Activated CD8-positive, alpha-beta memory T cell treated with anti-CD3 and anti-CD28 coated beads, Interleukin-2, amount 50 U/mL, for 24 hours (primary cell): ENCODE measurements at regions not wholly inside any gene's neighbourhood (a gene's known extent, or its start where the extent isn't known, plus 50 kb on each side); places are given as distances from the start of the nearest gene placed in this dataset.

Source experiments
- DNase-seq: peaks from one replicate; pipeline ENCODE4 v3.0.0-alpha.2; 2020; ENCODE audit errors: extremely low read depth

DNA sequence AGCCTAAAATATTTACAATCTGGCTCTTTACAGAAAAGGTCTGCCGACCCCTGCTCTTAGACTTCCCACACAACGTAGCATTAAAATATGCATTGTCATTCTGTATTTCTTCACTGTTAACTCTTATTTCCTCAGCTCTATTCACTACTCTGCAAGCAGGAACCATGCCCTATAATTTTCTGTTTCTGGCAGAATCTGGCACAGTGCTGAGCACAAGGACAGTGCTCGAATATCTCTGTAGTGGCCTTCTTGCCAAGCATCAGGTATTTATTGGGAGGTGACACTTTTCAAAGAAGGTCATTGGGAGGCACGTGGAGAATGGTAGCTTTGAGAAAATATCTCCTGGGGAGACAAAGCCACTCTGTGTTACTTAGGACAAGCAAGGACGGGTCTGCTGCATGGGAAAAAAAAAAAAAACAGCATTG, 77.9 kb downstream of the PSMG1 start:
- DNase-seq: no peak

DNA sequence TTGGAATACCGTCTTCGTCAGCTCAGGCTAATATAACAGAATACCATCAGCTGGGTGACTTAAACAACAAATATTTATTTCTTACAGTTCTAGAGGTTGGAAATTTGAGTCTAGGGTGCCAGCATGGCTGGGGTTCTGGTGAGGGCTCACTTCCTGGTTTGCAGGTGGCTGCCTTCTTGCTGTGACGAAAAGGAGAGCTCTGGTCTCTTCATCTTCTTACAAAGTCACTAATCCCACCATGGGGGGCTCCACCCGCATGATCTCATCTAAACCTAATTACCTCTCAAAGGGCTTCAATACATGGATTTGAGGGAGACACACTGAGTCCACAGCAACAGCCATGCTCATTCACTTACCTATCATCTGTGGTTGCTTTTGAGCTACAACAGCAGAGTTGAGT, 78.3 kb downstream of the PSMG1 start:
- DNase-seq: no peak

DNA sequence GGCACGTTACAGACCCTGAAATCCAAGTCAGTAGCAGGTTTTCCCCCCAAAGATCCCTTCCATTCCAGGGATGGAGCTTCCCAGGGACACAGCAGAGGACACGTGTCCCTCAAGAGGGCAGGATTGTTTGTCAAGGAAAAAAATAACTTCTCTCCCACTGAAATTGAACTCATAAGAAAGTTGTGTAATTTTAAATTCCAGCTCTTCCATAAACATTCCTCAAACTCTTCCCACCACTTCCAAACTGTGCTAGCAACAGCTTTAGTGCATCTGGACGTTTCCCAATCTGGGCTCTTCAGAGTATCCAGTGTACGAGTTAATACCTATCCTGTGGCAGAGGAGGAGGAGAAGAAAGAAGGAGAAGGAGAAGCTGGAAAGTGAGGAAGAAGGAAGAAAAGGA, 79.6 kb downstream of the PSMG1 start:
- DNase-seq: no peak

DNA sequence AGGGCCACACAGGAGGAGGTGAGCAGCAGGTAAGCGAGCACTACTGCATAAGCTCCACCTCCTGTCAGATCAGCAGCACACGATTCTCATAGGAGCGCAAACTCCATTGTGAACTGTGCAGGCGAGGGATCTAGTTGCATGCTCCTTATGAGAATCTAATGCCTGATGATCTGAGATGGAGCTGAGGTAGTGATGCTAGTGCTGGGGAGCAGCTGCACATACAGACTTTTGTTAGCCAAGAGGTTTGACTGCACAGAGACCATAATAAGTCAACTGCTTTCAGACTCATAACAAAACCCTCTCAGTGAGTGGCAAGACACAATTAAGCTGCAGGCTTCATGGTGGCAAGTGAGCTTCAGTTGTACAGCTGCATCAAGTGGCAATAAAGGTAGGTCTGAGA, 83.4 kb downstream of the PSMG1 start:
- no peak for DNase-seq

DNA sequence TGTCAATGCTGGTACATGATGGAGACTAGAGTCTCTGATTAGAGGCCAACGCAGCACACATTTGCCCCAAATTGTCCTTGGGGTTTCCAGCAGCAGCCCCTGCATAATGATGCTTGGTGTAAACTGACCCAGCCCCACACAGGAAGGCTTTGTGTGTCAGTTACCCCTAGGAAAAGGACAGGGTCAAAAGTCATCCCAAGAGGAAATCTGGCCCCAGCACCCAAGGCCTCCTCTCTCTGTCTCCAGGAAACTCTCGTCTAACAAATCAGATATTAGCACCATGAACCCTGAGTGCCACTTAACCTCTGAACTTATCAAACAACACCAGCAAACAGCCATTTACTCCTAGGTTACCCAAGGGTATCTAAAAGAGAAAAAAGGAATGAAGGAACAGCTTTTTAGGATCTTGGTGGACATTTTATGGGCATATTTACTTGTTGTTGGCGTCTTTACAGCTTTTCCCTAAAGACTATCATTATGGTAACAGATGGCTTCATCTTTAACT, 84.5 kb downstream of the PSMG1 start:
- no peak for DNase-seq

DNA sequence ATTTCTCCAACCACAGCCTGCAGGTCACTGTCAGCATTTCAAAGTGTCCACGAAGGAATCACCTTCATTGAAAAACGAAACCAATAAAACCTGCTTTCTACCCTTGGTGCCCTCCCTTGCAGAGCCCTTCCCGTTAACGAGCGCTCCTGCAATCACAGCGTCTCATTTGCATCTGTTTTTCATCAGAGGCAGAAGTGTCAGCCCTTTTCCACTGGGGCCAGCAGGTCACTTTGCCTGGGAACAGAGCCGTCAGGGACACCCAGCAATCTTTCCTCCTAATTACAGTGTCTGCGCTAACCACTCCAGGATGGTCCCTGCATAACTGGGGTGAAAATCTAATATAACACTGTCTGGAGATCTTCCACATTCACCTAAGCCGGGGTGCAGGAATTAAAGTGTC, 85.3 kb downstream of the PSMG1 start:
- DNase-seq: no peak

DNA sequence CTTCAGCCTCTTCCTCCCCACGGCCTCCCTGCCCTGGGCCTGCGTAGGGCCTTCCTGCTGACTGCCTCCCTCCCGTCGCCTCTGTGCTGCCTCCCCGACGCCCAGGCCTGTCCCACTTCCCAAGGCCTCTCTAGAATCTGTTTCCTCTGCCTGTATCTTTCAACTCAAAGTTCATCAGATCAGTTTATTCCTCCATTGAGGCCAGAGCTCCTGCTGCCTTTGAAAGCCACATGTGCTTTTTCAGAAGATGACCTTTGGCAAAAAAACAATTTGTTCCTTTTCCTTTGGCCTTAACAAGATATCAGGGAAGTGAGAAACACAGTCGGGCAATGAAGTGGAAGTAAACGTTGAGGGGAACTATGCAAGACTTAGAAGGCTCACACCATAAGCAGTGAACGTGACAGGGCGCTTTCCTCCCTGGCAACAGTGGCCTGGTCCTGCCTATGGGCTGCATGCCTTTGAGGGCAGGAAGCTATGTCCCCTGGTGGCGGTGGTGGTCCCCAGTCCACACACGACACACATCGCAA, 85.9 kb downstream of the PSMG1 start:
- DNase-seq: no peak

DNA sequence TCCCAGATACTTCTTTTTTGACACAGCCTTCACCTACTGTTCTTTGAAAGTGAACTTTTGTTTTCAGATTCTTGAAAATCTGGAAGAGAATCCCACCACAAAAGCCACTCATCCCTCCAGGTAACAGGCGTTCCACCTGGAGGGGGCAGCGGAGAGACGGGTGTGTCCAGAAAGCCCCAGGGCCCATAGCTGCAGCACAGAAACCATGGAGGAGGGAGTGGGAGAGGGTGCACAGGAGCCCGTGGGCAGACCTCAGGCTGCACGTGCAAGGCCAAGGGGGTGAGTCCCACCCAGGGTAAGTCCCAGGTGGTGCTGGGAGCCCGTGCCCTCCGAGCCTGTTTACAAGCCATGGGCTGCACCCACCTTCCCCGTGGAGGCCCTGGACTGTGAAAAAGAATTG, 86.5 kb downstream of the PSMG1 start:
- no peak for DNase-seq

DNA sequence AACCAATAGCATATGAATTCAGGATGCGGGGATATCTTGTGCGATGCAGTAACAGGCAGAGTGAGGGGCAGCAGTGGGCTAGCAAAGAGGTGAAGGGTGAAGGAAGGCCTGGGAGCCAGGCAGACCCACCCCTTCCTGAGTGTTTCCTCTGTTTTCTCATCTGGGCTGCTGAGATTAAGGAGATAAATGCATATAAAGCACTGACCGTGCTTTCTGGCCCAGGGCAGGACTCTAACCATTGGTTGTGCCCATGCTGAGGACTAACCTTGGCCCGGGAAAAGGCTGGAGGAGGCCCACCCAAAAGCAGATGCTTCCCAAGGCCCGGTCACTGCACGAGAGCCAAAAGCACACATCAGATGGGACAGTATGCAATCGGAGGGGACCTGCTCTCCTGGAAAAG, 87.6 kb downstream of the PSMG1 start:
- no peak for DNase-seq

DNA sequence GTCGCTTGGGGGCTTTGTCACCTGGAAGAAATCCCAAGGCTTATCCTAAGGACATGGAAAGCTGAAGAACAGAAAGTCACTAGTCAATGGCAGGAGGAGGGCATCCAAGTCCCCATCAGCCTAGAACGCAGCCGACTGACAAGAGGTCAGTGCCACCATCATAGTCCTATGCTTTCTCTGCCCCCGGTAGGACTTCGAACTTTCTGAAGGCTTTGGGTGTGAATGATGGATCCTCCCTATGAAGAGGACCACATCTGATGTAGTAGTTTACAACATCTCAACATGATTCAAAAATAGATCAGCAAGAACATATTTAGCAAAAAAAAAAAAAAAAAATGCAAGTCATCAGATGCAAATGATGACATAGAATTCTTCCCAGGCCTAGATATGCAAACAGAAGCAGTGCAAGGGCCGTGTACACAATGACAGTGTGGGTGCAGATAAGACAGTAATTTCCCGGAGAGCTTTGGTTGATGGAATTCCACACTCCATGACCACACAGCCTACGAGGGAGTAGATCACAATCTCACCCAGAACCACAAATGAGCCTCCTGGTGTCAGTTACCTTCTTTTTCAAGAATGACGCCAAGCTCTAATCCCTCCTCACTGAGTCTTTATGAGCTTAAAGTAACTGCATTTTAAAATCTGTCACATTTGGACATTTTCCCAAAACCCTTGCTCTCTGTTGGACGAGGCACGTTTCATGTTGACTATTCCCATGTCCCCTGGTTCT, 88.2 kb downstream of the PSMG1 start:
- no peak for DNase-seq

DNA sequence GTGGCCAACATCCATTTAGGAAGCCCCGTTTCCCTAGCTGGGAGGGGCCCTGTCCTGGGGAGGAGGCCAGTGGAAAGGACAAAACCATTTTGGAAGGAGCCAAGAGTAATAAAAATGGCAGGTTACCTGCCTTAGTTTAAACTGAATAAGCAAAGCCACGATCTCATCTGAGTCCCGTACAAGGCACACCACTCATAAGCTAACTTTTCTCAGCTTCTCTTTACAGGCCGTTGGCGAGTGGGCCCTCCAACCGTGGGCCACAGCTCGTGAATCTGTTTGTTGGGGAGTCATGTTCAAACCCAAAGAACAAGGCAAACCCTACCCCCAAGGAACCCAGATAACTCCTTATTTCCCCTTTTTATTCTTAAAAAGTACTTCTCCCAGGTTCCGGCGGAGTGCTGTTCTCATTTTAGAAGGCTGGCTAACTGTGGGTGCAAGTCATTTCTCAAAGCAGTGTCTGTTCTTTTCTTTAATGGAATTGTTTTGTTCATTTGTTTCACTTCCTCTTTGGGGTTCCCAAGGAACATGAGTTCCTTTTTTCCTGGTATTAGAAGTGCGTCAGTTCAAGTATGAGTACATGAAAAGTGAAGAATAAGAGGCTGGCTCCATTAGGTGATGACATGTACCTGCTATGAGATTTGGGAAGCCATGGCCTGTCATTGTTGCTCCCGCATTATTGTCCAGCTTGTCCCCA, 89.0 kb downstream of the PSMG1 start:
- DNase-seq: no peak

DNA sequence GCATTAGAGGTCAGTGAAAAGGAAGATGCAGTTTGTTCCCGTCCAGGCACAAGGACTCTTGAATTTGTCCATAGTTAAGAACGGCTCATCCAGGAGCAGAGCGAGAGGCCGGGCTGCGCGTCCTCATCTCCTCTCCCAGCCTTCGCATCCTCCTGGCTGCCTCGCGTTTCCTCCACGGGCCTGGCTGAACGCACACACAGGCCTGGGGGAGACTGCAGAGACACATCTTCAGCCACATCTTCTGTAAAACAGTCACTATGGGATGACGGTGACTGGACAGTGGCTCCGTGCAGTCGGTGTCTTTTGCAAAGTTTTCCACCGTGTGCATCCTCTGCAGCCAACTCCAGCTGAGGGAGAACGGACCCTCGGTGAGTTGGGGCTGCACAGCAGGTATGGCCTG, 89.7 kb downstream of the PSMG1 start:
- DNase-seq: no peak

DNA sequence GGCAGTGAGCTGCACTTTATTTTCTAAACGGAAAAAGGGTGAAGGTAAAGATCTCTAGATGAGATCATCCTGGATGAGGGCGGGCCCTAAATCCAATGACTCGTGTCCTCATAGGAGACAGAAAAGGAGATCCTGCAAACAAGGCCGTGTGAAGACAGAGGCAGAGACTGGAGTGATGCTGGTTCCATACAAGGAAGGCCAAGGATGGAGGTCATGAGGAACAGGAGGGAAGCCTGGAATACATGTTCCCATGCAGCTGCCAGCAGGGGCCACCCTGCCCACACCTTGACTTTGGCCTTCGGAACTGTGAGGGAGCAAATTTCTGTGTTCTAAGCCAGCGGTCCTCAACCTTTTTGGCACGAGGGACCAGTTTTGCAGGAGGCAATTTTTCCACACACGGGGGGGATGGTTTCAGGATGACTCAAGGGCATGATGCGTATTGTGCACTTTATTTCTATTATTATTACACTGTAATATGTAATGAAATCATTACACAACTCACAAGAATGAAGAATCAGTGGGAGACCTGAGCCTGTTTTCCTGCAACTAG, 94.3 kb downstream of the PSMG1 start:
- no peak for DNase-seq

DNA sequence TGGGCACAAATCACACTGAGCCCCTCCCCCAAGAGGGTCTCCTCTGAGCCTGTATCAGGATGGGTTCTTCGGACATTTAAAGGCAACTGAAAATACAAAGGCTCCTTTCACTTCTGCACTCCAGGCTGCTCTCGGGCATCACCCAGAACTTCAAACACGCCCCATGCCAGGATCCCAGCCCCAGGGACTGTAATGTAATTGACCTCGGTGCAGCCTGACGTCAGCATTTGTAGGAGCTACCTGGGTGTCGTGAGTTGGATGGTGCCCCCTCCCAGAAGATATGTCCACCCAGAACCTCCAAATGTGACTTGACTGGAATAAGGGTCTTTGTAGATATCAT, 95.2 kb downstream of the PSMG1 start:
- DNase-seq: no peak

DNA sequence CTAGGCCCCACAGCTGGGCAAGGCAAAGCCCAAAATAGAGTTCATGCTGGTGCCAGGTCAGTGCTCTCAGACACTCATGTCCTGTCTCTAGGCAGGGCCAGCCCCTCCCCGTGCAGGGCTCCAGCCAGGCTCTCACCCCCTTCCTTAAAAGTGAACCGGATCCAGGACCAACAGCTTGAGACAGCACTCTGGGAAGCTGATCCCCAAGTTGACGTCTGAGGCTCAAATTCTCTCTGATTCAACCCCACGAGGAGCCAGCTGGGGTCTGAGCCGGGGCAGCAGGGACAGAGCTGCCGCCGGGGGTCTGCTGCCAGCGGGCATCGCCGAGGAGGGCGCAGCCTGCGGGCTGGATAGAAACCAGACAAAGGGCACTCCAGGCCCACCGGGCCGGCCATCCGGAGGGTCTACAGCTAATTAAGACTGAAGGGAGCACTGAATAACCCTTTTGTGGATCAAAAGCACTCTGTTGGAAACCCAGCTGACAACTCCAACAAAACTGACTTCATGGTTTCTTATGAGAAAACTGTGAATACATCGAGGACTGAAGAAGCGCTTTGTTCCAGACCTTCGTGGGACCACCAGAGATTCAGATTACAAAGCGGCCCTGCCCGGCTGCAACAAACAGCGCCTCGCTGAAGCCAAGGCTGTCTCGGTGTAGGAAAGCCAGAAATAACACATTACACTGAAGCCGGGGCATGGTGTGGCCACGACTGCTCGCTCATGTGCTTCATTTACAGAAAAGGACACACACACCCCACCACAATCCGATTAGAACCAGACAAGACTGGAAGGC, 95.8 kb downstream of the PSMG1 start:
- DNase-seq: no peak

DNA sequence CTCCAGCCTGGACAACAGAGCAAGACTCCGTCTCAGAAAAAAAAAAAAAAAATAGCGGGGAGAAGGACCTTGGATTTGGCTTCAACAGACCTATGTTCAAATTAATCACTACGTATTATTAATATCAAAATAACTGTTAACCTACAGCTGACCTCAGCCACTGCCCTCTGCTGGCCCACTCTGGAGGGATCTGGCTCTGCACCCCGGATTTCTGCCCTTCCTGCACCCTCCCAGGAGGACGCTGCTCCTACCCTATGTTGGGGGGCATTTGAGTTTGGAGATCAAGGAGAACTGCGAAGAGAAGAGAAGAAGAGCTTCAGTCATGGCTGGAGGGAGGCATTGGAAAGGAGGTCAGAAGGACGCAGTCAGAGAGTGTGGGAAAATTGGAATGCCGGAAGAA, 96.7 kb downstream of the PSMG1 start:
- no peak for DNase-seq

DNA sequence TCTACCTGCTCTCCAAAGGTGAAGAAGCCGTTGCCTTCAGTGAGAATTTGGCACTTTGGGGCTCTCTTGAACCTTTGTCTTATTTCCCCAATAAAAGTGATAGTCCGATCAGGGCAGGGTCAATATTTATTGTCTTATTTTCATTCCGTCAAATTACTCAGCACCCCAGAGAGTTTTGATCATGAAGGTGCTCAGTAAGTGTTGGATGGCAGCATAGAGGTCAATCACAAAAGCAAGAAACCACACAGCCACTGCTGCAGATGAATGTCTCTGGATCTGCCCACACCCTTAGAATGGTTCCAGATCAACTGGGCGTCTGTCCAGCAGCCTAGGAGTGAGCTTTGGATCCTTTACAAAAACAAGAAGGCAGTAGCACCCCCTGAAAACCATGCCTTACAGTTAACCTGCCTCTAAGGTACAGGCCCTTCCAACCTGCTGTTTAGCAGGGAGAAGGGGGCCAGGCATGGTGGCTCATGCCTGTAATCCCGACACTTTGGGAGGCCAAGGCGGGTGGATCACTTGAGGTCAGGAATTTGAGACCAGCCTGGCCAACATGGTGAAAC, 97.3 kb downstream of the PSMG1 start:
- no peak for DNase-seq

DNA sequence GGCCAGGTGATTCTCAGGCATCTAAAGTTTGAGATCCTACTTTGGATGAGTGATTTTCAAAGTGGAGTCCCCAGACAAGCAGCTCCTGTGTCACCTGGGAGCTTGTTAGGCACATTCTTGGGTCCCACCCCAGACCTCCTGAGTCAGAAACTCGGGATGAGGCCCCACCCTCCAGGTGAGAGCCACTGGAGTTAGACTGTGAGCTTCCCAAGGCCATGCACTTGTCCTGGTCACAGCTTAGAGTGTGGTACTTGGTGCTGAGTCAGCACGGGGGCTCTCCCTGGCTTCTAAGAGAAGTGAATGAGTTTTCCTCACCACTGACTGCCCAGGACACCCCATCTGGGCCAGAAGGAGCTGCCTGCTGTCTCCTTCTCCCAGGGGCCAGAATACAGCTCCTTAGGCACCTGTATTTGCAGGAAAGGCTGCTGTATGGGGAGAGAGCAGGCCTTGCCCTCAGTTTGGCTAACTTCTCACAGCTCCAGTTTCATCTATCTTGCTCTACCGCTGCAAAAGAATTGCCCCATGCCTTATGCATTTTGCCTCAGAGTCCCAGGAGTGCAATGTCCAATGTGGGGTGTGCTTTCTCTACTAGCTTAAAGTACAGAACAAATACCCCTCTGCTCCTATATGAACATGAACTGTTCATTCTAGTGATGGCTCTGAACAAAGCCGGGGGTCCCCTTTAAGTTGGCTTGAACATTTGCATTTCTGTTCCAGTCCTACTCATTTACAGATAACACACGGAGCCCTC, 98.1 kb downstream of the PSMG1 start:
- DNase-seq: no peak

DNA sequence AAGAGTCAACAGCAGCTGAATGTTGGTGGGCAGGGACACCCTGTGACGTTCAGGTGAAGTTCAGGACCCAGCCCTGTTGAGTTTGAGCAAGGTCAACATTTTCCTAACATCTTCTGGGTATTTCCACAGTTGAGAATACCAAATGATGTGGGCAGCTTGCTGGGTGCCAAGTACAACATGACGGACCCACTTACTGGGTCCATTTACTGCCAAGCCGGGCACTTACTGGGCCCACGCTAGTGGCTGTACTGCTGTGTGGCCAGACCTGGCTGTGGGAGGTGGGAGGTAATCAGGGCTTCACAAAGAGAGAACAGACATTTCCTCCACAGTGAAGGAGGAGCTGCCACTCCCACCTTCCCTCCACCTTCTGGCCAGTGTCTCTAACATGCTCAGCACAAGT, 99.2 kb downstream of the PSMG1 start:
- no peak for DNase-seq

DNA sequence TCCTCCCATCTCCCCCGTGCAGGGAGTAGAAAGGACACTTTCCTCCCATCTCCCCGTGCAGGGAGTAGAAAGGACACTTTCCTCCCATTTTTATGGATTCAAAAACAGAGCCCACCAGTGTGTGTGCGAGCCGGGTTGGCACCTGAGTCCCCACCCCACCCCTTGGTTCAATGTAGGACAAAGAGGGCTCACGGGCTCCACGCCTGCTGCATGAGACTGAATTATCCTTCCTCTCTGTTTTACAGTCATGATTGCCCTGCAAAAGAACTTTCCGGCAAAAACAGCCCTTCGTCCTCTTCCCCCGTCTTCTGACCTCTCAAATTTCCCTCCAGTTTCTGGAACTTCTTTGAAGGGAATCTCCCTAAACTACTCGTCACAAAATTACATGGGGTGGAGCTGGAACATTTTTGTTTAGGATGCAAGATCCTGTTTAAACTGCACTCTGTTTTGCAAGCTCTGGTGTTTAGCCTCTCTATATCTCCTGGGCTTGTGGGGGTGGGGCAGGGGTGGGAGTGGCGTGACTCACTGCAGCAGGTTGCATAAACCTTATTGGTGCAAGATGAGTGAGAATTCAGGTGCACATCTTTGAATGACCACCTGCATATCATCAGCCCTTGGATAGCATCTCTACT, 99.8 kb downstream of the PSMG1 start:
- no peak for DNase-seq
